CD14-positive monocyte (primary cell): ENCODE measurements at regions not wholly inside any gene's neighbourhood (a gene's known extent, or its start where the extent isn't known, plus 50 kb on each side); places are given as distances from the start of the nearest gene placed in this dataset.

ENCODE experiments used
- DNase-seq, 3 donors: peaks; one replicate each; pipeline ENCODE4 v3.0.0-alpha.2; 2011 to 2022
- H2AFZ ChIP-seq: 2 replicates; pipeline ENCODE4 v1.6.0; 2012; ENCODE audit warnings: mild to moderate bottlenecking, low read depth, low read length, inconsistent platforms; ENCODE audit not compliant: insufficient read depth, poor library complexity, severe bottlenecking
- H3K27ac ChIP-seq, 2 donors: 1 replicate in 1 of 2; 2 replicates in 1 of 2; pipeline ENCODE4 v1.5.1; 2012 to 2013; ENCODE audit warnings: low read length in 2 of 2, control low read depth in 1 of 2, inconsistent platforms in 1 of 2, low read depth in 1 of 2, mild to moderate bottlenecking in 1 of 2
- H3K27me3 ChIP-seq, 2 donors: one replicate each; pipeline versions ENCODE4 v1.6.0 to v1.6.1; 2011 to 2013; ENCODE audit warnings: low read length in 2 of 2; ENCODE audit not compliant: control insufficient read depth in 2 of 2, insufficient read depth in 2 of 2
- H3K36me3 ChIP-seq, 2 donors: replicated peaks in 1 of 2; 1 replicate in 1 of 2; 2 replicates in 1 of 2; pipeline versions ENCODE4 v1.5.1 to v1.6.1; 2012 to 2013; ENCODE audit warnings: low read length in 2 of 2, control low read depth in 1 of 2, inconsistent platforms in 1 of 2, mild to moderate bottlenecking in 1 of 2; ENCODE audit not compliant: insufficient read depth in 2 of 2, control insufficient read depth in 1 of 2
- H3K4me1 ChIP-seq, 2 donors: 1 replicate in 1 of 2; 2 replicates in 1 of 2; pipeline versions ENCODE4 v1.5.1 to v1.6.1; 2012 to 2013; ENCODE audit warnings: low read length in 2 of 2, control low read depth in 1 of 2, inconsistent platforms in 1 of 2, mild to moderate bottlenecking in 1 of 2, moderate library complexity in 1 of 2; ENCODE audit not compliant: insufficient read depth in 2 of 2, control insufficient read depth in 1 of 2
- H3K4me2 ChIP-seq: replicated peaks from 2 replicates; pipeline ENCODE3; 2012; ENCODE audit warnings: low read length, moderate library complexity, mild to moderate bottlenecking; ENCODE audit not compliant: poor library complexity, severe bottlenecking; ENCODE audit errors: extremely low read depth
- H3K4me3 ChIP-seq, 3 experiments: fragments of 200-600 bp in 1 of 3; sonication (generic) in 1 of 3; replicated peaks in 1 of 3; 1 replicate in 2 of 3; 2 replicates in 1 of 3; pipeline ENCODE4 v1.5.1; 2011 to 2013; ENCODE audit warnings: low read length in 3 of 3, mild to moderate bottlenecking in 3 of 3, control low read depth in 2 of 3, low read depth in 2 of 3, inconsistent platforms in 1 of 3, moderate library complexity in 1 of 3
- H3K79me2 ChIP-seq: 2 replicates; pipeline ENCODE4 v1.6.0; 2012; ENCODE audit warnings: mild to moderate bottlenecking, control low read depth, inconsistent platforms, low read length, moderate library complexity; ENCODE audit not compliant: insufficient read depth
- H3K9ac ChIP-seq: 2 replicates; pipeline ENCODE4 v1.6.0; 2017; ENCODE audit warnings: low read length, mild to moderate bottlenecking; ENCODE audit not compliant: insufficient read depth, poor library complexity, severe bottlenecking
- H3K9me3 ChIP-seq, 2 donors: replicated peaks in 1 of 2; 1 replicate in 1 of 2; 2 replicates in 1 of 2; pipeline versions ENCODE4 v1.5.1 to v1.6.1; 2012 to 2013; ENCODE audit warnings: low read length in 2 of 2, control low read depth in 1 of 2; ENCODE audit not compliant: control insufficient read depth in 1 of 2, insufficient read depth in 1 of 2
- H4K20me1 ChIP-seq: 2 replicates; pipeline ENCODE4 v1.6.0; 2012; ENCODE audit warnings: mild to moderate bottlenecking, low read length, control low read depth, moderate library complexity; ENCODE audit not compliant: insufficient read depth
- H3K27ac Mint-ChIP-seq, 7 donors: one replicate each; pipeline ENCODE4 v1.8.0; 2020; ENCODE audit warnings: mild to moderate bottlenecking in 7 of 7, mixed read lengths in 7 of 7, moderate library complexity in 6 of 7, inconsistent platforms in 2 of 7
- H3K27me3 Mint-ChIP-seq, 3 donors: one replicate each; pipeline ENCODE4 v1.8.0; 2021 to 2022; ENCODE audit warnings: low read depth in 3 of 3, mild to moderate bottlenecking in 3 of 3, mixed read lengths in 3 of 3, moderate library complexity in 3 of 3, inconsistent platforms in 1 of 3
- H3K36me3 Mint-ChIP-seq, 2 donors: one replicate each; pipeline ENCODE4 v1.8.0; 2020; ENCODE audit warnings: mixed read lengths in 2 of 2, inconsistent platforms in 1 of 2, mild to moderate bottlenecking in 1 of 2
- H3K4me1 Mint-ChIP-seq: one replicate; pipeline ENCODE4 v1.8.0; 2020; ENCODE audit warnings: mild to moderate bottlenecking, mixed read lengths
- H3K4me3 Mint-ChIP-seq, 2 donors: one replicate each; pipeline ENCODE4 v1.8.0; 2020; ENCODE audit warnings: mild to moderate bottlenecking in 2 of 2, mixed read lengths in 2 of 2, moderate library complexity in 1 of 2
- H3K9me3 Mint-ChIP-seq, 7 donors: one replicate each; pipeline ENCODE4 v1.8.0; 2020 to 2022; ENCODE audit warnings: mixed read lengths in 7 of 7, mild to moderate bottlenecking in 6 of 7, moderate library complexity in 6 of 7, inconsistent platforms in 2 of 7
- CTCF ChIP-seq: fragments of 200-600 bp; IDR thresholded peaks from one replicate; pipeline ENCODE4 v1.8.0; 2022; ENCODE audit warnings: antibody characterized with exemption, mild to moderate bottlenecking
- WGBS: methylation state at CpG from one replicate; pipeline ENCODE4 v1.1.5; 2013; ENCODE audit warnings: missing lambda C conversion rate; ENCODE audit not compliant: insufficient coverage; 5-methylcytosine and 5-hydroxymethylcytosine counted together
- intact Hi-C, 2 donors: fragments of 100-400 bp; cut with micrococcal nuclease; formaldehyde crosslinking; loops; one replicate each; pipeline versions ENCODE4 v1.15.0 to v1.15.1; 2023

- intact Hi-C loops: no loop called here
- Histone ChIP-seq H3K9me3 (no peaks in the 10 kb centered on the region), H4K20me1 (no peaks in the 10 kb centered on the region), H3K9ac (no peak overlapping the region), H3K27ac (no peak overlapping the region), H3K4me1 (no peaks in the 10 kb centered on the region), H3K27me3 (no peaks in the 10 kb centered on the region), H2AFZ (no peak overlapping the region), H3K4me3 (no peak overlapping the region), H3K79me2 (no peaks in the 10 kb centered on the region), H3K4me2 (no peak overlapping the region), H3K36me3 (no peaks in the 10 kb centered on the region)
- Mint-ChIP-seq H3K27me3 (peaks cover 4 to 12% (median 4%) of the 10 kb centered on the region in 3 donors), H3K4me3 (no peak overlapping the region), H3K36me3 (no peaks in the 10 kb centered on the region), H3K4me1 (no peaks in the 10 kb centered on the region), H3K27ac (no peak overlapping the region), H3K9me3 (peaks cover 0 to 2% (median 0%) of the 10 kb centered on the region in 7 donors)
- 83% methylated on average over 4 of the region's 4 CpGs for WGBS
- DNase-seq: no peak
- no peak for TF ChIP-seq CTCF
Observed at GRCh38 chr5:171538681-171539080, 119.2 kb downstream of the FGF18 start.

- no peaks in the 10 kb centered on the region for H3K79me2 ChIP-seq
- Mint-ChIP-seq H3K4me3 (no peak overlapping the region), H3K27me3 (peaks cover 0 to 9% (median 3%) of the 10 kb centered on the region in 3 donors), H3K9me3 (peaks cover 0 to 2% (median 0%) of the 10 kb centered on the region in 7 donors), H3K4me1 (no peaks in the 10 kb centered on the region), H3K36me3 (no peaks in the 10 kb centered on the region), H3K27ac (no peak overlapping the region)
- TF ChIP-seq CTCF: no peak
- intact Hi-C loops: no loop called here
- H3K9me3 ChIP-seq: no peaks in the 10 kb centered on the region
- H4K20me1 ChIP-seq: no peaks in the 10 kb centered on the region
- no peak overlapping the region for H3K4me2 ChIP-seq
- H3K4me1 ChIP-seq: no peaks in the 10 kb centered on the region
- DNase-seq: no peak
- H3K27me3 ChIP-seq: no peaks in the 10 kb centered on the region
- no peak overlapping the region for H3K27ac ChIP-seq
- H3K9ac ChIP-seq: no peak overlapping the region
- WGBS: 95% methylated on average over 4 of the region's 5 CpGs
- H3K4me3 ChIP-seq: no peak overlapping the region
- H2AFZ ChIP-seq: no peak overlapping the region
- H3K36me3 ChIP-seq: no peaks in the 10 kb centered on the region
Observed at GRCh38 chr5:171540865-171541264, 121.4 kb downstream of the FGF18 start.
